Mesothelial cell of epicardium (in vitro differentiated cells): ENCODE measurements at regions not wholly inside any gene's neighbourhood (a gene's known extent, or its start where the extent isn't known, plus 50 kb on each side); places are given as distances from the start of the nearest gene placed in this dataset.
A peak's percentile ranks its signal among the peaks of the same experiment; 100 is the strongest.

Experiments used
- DNase-seq, 2 experiments: peaks; one replicate each; pipeline ENCODE4 v3.0.0; 2021; ENCODE audit warnings: low spot score in 2 of 2; ENCODE audit not compliant: unreplicated experiment in 2 of 2
- H3K27ac Mint-ChIP-seq: 2 replicates; pipeline ENCODE4 v1.8.0; 2021; ENCODE audit warnings: mixed read lengths
- H3K27me3 Mint-ChIP-seq: 2 replicates; pipeline ENCODE4 v1.8.0; 2021; ENCODE audit warnings: low read depth, mixed read lengths
- H3K36me3 Mint-ChIP-seq: 2 replicates; pipeline ENCODE4 v1.8.0; 2021; ENCODE audit warnings: mixed read lengths
- H3K4me1 Mint-ChIP-seq: 2 replicates; pipeline ENCODE4 v1.8.0; 2021; ENCODE audit warnings: mixed read lengths
- H3K4me3 Mint-ChIP-seq: 2 replicates; pipeline ENCODE4 v1.8.0; 2021; ENCODE audit warnings: mild to moderate bottlenecking, moderate library complexity, mixed read lengths
- H3K9me3 Mint-ChIP-seq: 2 replicates; pipeline ENCODE4 v1.8.0; 2021; ENCODE audit warnings: mixed read lengths
- CTCF ChIP-seq: fragments of 200-600 bp; sonication (generic); IDR thresholded peaks from one replicate; pipeline ENCODE4 v1.5.0; 2021; ENCODE audit warnings: antibody characterized with exemption; ENCODE audit not compliant: unreplicated experiment

GRCh38 chr3:1942781-1943180 lies 155.9 kb upstream of the CNTN4 start:
- no peak for TF ChIP-seq CTCF
- no peaks in the 10 kb centered on the region for H3K36me3 Mint-ChIP-seq
- peaks cover 3% of the 10 kb centered on the region for H3K27me3 Mint-ChIP-seq
- no peak for DNase-seq
- no peaks in the 10 kb centered on the region for H3K9me3 Mint-ChIP-seq
- no peak overlapping the region for H3K4me3 Mint-ChIP-seq
- H3K27ac Mint-ChIP-seq: no peak overlapping the region
- H3K4me1 Mint-ChIP-seq: peaks cover 18% of the 10 kb centered on the region

- DNase-seq: no peak
- Mint-ChIP-seq H3K9me3 (no peaks in the 10 kb centered on the region), H3K36me3 (no peaks in the 10 kb centered on the region), H3K4me3 (no peak overlapping the region), H3K27ac (peak overlapping the region; percentile 77), H3K27me3 (peaks cover 3% of the 10 kb centered on the region), H3K4me1 (peaks cover 17% of the 10 kb centered on the region)
- no peak for TF ChIP-seq CTCF
These were observed 155.1 kb upstream of the CNTN4 start for GRCh38 chr3:1943395-1944118.

GRCh38 chr3:1945698-1946097 lies 153.0 kb upstream of the CNTN4 start:
- no peak for TF ChIP-seq CTCF
- Mint-ChIP-seq H3K27ac (no peak overlapping the region), H3K4me1 (peaks cover 14% of the 10 kb centered on the region), H3K9me3 (no peaks in the 10 kb centered on the region), H3K36me3 (no peaks in the 10 kb centered on the region), H3K4me3 (no peak overlapping the region), H3K27me3 (no peaks in the 10 kb centered on the region)
- no peak for DNase-seq

GRCh38 chr3:1953536-1953935 lies 145.1 kb upstream of the CNTN4 start:
- no peak for TF ChIP-seq CTCF
- Mint-ChIP-seq H3K4me3 (no peak overlapping the region), H3K4me1 (no peaks in the 10 kb centered on the region), H3K9me3 (peaks cover 7% of the 10 kb centered on the region), H3K27ac (no peak overlapping the region), H3K36me3 (no peaks in the 10 kb centered on the region), H3K27me3 (no peaks in the 10 kb centered on the region)
- DNase-seq: no peak

- DNase-seq: no peak
- Mint-ChIP-seq H3K27me3 (no peaks in the 10 kb centered on the region), H3K4me1 (no peaks in the 10 kb centered on the region), H3K4me3 (no peak overlapping the region), H3K9me3 (peaks cover 12% of the 10 kb centered on the region), H3K27ac (no peak overlapping the region), H3K36me3 (no peaks in the 10 kb centered on the region)
- no peak for TF ChIP-seq CTCF
These were observed 144.0 kb upstream of the CNTN4 start for GRCh38 chr3:1954632-1955031.
